HK-2 (cell line): ENCODE measurements at regions not wholly inside any gene's neighbourhood (a gene's known extent, or its start where the extent isn't known, plus 50 kb on each side); places are given as distances from the start of the nearest gene placed in this dataset.

Source experiments
- DNase-seq: peaks from one replicate; pipeline ENCODE4 v3.0.0-alpha.2; 2018; ENCODE audit not compliant: unreplicated experiment

- DNase-seq = no peak
Measured at GRCh38 chr2:147468963-147469362, 375.9 kb upstream of the ACVR2A start.

DNA sequence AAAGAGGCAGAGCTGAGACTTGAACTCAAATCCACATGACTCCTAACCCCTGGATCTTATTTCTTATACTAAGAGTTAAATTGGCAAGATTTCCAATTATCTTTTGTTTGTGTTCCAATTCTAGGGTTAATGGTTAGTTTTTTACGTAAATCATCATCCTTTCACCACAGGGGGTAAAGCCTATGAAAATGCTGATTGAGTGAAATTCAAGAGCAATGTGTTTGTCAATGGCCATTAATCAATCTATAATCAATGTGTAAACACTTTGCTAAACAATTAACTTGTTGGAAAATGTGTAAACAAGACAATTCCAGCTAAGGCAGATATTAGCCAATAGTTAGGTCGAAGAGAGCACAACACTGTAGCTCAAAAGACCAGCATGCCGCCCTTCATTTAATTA, 376.5 kb upstream of the ACVR2A start:
- no peak for DNase-seq

GRCh38 chr2:147467441-147467840, 377.4 kb upstream of the ACVR2A start:
- no peak for DNase-seq

DNA sequence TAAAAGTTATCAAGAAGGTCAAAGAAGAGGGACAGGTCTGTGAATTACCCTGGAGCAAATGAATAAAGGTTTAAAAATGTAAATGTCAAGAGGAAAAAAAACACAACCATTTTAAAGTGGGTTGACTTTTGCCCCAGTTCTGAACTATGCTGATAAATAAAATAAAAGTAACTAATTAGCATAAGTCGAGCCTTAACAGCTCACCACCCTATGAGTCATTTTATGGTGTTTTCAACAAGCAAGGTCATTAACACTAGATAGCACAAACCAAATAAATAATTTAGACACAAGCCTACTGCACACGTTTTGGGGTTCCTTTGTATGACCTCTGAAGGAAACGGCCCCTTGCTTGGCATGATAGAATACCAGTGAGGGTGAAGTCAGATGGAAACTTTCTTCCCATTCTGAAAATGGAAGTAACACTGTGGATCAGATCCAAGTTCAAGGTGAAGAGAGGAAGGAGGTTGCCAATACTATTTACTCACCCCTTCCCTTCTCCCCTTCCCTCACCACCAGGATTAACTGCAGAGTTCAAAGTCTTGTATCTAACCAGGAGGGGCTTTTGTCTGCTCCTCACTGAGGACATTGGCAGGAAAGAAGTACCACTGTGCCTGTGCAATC, 380.0 kb upstream of the ACVR2A start:
- DNase-seq = no peak

DNA sequence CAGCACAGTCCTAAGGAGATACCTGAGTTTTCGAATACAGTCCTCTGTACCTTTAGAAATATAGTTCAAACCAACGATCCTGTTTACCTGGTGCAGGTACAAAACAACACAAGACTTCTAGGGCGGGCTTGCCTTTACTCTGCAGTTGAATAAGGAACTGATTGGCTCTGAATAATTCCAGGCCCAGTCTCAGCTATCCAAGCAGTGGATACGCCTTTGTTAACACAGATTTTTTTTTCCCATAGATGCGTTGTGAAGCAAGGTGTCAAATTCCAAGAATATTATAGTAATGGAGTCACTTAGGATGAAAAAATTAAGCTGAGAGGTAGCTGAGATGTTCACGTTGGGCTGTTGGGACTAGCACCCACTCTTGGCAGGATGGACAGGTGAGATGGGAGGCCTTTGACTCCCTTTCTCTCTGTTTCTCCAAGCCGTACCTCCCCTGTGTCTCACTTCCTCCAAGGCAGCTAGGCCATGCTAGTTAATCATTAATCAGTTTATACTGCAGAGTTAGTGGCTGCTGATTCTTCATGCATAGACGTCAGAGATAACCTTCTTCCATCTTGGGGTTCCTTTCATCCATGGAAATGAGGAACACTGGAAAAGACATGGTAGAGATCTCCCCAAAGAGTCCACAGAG, 380.8 kb upstream of the ACVR2A start:
- DNase-seq = peak; percentile 21

DNA sequence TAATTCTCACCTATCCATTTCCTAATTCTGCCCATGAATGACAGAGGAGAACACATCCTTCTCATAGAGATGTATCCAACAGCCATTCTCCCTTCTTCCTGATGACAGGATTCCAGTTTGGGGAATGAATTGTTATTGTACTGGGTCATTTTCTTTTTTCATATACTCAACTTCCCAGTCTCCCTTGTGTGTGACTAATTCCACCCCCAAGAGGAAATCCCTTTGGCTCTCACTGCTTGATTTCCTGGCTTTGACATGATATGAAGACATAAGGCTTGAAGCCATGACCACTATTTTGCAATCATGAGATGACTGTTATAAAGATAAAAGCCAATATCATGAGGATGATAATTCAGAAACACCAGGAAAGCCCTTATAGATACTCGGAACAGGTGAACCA, 384.7 kb upstream of the ACVR2A start:
- no peak for DNase-seq

DNA sequence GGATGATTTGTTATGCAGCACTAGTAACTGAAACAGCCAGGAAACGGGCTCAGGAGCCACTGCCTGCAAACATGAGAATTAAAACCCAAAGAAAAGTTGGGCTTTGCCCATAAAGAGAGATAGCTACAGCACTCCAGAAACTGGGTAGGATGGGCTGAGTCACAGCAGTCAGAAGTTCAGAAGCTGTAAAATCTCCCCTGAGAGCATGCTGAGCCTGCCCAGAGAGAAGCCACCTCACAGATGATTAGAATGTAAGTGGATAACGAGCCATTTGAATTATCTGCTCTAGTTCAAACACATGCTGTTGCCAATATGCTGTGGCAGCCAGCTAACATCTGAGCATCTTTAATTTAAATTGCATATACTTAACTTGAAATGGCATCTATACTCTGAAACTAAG, 388.1 kb upstream of the ACVR2A start:
- no peak for DNase-seq

DNA sequence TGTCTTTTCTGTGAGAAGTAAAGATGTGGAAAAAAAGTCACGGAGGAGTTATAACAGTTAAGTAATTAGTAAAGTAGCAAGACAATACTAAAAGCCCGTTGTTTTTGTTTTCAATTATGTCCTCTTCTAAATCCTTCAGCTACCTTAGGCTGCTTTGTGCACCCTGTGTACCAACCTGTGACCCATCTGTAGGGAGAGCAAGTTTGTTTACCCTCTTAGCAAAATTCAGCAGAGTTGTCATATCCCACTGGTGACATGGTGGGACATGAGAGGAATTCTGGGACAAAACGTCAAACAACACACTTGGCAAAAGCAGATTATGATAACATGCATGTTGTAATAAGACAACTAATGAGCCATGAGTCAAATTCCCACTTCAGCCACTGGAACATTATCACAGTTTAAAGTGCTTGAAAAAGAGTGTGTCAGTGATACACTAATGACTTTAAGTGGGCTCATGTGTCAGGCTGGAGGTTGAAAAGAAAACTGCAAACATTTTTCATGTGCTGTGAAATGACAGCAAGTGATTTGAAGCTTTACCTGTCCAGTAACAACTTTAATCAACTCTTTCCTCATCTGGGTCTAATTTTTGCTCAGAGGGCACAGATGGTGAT, 392.8 kb upstream of the ACVR2A start:
- DNase-seq = no peak

- DNase-seq = no peak
Measured at GRCh38 chr2:147450661-147451510, 393.9 kb upstream of the ACVR2A start.

DNA sequence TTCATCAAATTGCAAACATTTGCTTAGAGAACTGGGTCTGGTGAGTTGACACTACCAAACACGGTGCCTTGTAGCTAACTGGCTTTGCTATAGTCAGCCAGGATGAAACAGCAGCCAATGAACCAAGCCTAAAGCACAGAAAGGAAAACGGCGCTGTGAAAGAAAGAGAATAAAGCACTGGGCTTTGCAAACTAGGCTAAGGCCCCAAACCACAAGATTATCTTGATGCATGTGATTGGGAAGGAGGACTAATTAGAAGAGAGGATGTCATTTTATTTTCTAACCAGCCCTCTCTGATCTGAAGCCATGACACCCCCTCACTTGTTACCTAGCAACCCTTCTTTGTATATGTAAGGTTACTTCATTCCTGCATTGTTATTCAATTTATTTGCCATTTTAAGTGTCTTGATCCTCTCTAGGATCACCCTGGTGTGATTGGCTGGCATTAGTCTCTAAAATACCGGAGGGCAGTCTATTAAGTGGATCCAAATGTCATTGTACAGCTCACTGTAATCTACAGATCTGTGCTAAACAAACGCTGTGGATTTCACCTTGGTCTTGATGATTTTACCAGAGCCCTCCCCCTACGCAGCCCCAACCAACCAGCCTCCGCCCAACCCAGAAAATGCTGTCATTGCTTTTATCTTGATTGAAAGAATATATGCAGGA, 395.4 kb upstream of the ACVR2A start:
- DNase-seq = no peak

- DNase-seq = no peak
Measured at GRCh38 chr2:147442816-147443215, 402.0 kb upstream of the ACVR2A start.

- no peak for DNase-seq
Measured at GRCh38 chr2:147441182-147441581, 403.6 kb upstream of the ACVR2A start.

GRCh38 chr2:147440734-147441133, 404.1 kb upstream of the ACVR2A start:
- DNase-seq = no peak

- DNase-seq = no peak
Measured at GRCh38 chr2:147439986-147440385, 404.8 kb upstream of the ACVR2A start.

- no peak for DNase-seq
Measured at GRCh38 chr2:147438882-147439281, 405.9 kb upstream of the ACVR2A start.

DNA sequence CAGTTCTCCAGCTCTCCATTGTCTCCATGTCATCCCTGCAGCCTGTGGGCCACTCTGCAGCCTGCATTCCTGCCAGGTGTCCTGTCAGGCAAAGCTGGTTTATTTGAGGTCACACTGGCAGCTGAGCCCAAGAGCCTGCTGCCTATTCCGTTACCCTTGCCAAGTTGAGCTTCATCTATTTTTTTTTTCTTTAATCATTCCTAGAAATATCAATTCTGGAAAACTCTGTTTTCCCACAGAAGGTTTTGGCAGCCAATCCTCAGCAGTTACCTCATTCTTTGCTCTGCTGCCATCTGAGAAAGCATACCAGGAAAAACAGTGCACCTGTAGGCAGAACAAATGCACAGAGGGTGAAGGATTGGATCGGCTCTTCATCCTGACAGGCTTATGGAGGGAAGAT, 411.0 kb upstream of the ACVR2A start:
- no peak for DNase-seq

DNA sequence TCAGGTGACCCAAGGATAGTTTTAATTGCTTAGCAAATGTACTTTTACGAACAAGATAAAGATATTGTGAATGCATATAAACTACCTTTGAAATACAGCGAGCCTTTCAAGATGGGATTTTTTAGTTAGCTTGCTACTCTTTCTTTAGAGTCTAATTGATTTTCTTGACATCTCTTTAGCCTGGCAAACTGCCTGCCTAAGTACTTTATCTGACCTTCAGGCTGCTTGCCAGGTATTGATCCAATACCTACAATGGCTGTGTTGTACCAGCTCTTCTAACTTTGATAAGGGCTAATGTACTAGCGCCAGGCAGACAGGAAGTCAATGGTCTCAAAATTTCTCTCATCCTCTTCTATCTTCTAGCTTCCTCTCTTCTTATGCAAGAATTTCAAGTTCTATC, 414.4 kb upstream of the ACVR2A start:
- no peak for DNase-seq

- DNase-seq = no peak
Measured at GRCh38 chr2:147428120-147428747, 416.6 kb upstream of the ACVR2A start.

- DNase-seq = no peak
Measured at GRCh38 chr2:147425437-147426029, 419.3 kb upstream of the ACVR2A start.

DNA sequence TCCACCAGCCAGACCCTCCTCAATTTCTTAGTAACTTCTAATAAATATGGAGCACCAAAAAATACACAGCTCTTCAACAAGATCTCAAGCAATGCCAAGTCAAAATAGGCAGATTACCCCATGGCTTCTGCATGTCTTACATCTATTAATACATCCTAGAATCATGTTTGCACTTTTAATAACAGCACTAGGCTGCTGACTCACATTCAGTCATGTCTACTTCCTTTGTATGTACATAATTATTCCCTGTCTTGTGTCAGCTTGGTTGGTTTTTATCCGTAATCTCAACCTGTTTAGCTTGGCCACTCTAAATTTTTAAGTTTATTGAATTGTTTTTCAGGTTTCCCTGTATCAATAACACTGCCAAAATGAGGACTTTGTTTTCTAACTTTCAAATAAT, 420.1 kb upstream of the ACVR2A start:
- no peak for DNase-seq
